Neural cell (in vitro differentiated cells): ENCODE measurements at regions not wholly inside any gene's neighbourhood (a gene's known extent, or its start where the extent isn't known, plus 50 kb on each side); places are given as distances from the start of the nearest gene placed in this dataset.

Experiments used
- CTCF ChIP-seq: fragments of 450-650 bp; IDR thresholded peaks from 2 replicates; pipeline ENCODE4 v1.5.1; 2014; ENCODE audit warnings: antibody characterized with exemption, mild to moderate bottlenecking, moderate library complexity; ENCODE audit not compliant: poor library complexity, severe bottlenecking
- EP300 ChIP-seq: fragments of 450-650 bp; conservative IDR thresholded peaks from 2 replicates; pipeline ENCODE4 v1.6.1; 2014; ENCODE audit warnings: antibody characterized with exemption, mild to moderate bottlenecking, moderate library complexity; ENCODE audit not compliant: poor library complexity, severe bottlenecking
- EZH2 ChIP-seq: fragments of 200-600, 300-800 bp; shearing (Covaris generic), sonication (generic); IDR thresholded peaks from 2 replicates; pipeline ENCODE4 v1.6.1; 2014; ENCODE audit warnings: antibody characterized with exemption, low read length, borderline replicate concordance, mild to moderate bottlenecking; ENCODE audit not compliant: insufficient read depth, poor library complexity, severe bottlenecking
- POLR2AphosphoS5 ChIP-seq: IDR thresholded peaks from 2 replicates; pipeline ENCODE4 v1.6.1; 2012
- REST ChIP-seq: IDR thresholded peaks from 2 replicates; pipeline ENCODE4 v1.6.1; 2012; ENCODE audit warnings: borderline replicate concordance
- SMC3 ChIP-seq: fragments of 450-650 bp; conservative IDR thresholded peaks from 2 replicates; pipeline ENCODE4 v1.6.1; 2014; ENCODE audit warnings: antibody characterized with exemption, mild to moderate bottlenecking, moderate library complexity; ENCODE audit not compliant: poor library complexity
- TAF1 ChIP-seq: IDR thresholded peaks from 2 replicates; pipeline ENCODE4 v1.6.1; 2012; ENCODE audit warnings: low read depth

GRCh38 chrX:74218895-74219294, 85.1 kb upstream of the ZCCHC13 start:
- TF ChIP-seq POLR2AphosphoS5 (no peak), CTCF (no peak), TAF1 (no peak), REST (no peak), EZH2 (no peak), EP300 (no peak), SMC3 (no peak)
